ENCODE measurements at regions not wholly inside any gene's neighbourhood (a gene's known extent, or its start where the extent isn't known, plus 50 kb on each side); places are given as distances from the start of the nearest gene placed in this dataset.

GRCh38 chr5:74113927-74114326 is 487.9 kb downstream of the ARHGEF28 start:
- DNase-seq (ENCODE audit: extremely low spot score) = no peak
- CTCF ChIA-PET = interaction anchor here (1.2 to 1.5 kb wide), 2 partner anchors 11 to 173 kb away, joined by 3 to 8 read pairs; no protein-coding TSS in a partner anchor
- POLR2A ChIA-PET = no interaction called here
- no peak for TF ChIP-seq CTCF (IDR thresholded peaks at IDR 0.05; ENCODE audit: control extremely low read depth, extremely low read depth, low read depth, missing control alignments)

GRCh38 chr5:74113196-74113540 is 487.2 kb downstream of the ARHGEF28 start:
- DNase-seq (ENCODE audit: extremely low spot score) = no peak
- ChIA-PET POLR2A (no interaction called here), CTCF (no interaction called here)
- no peak for TF ChIP-seq CTCF (IDR thresholded peaks at IDR 0.05; ENCODE audit: control extremely low read depth, extremely low read depth, low read depth, missing control alignments)

GRCh38 chr5:74112372-74113195 is 486.6 kb downstream of the ARHGEF28 start:
- POLR2A ChIA-PET = no interaction called here
- CTCF ChIA-PET = no interaction called here
- no peak for DNase-seq (ENCODE audit: extremely low spot score)
- no peak for TF ChIP-seq CTCF (IDR thresholded peaks at IDR 0.05; ENCODE audit: control extremely low read depth, extremely low read depth, low read depth, missing control alignments)

- CTCF ChIA-PET = no interaction called here
- TF ChIP-seq CTCF (IDR thresholded peaks at IDR 0.05; ENCODE audit: control extremely low read depth, extremely low read depth, low read depth, missing control alignments) = no peak
- DNase-seq (ENCODE audit: extremely low spot score) = no peak
- POLR2A ChIA-PET = no interaction called here
These were observed 485.8 kb downstream of the ARHGEF28 start for GRCh38 chr5:74111764-74112163.

GRCh38 chr5:74109344-74109743 is 483.3 kb downstream of the ARHGEF28 start:
- no peak for DNase-seq (ENCODE audit: extremely low spot score)
- POLR2A ChIA-PET = no interaction called here
- no peak for TF ChIP-seq CTCF (IDR thresholded peaks at IDR 0.05; ENCODE audit: control extremely low read depth, extremely low read depth, low read depth, missing control alignments)

GRCh38 chr5:74107899-74108298 is 481.9 kb downstream of the ARHGEF28 start:
- ChIA-PET POLR2A (no interaction called here), CTCF (interaction anchor here (1.0 to 2.2 kb wide), 5 partner anchors 10 to 28 kb away, joined by 3 to 7 read pairs (median 5); no protein-coding TSS in a partner anchor)
- no peak for TF ChIP-seq CTCF (IDR thresholded peaks at IDR 0.05; ENCODE audit: control extremely low read depth, extremely low read depth, low read depth, missing control alignments)
- DNase-seq (ENCODE audit: extremely low spot score) = no peak

More at GRCh38 chr5:74109344-74109743, 483.3 kb downstream of the ARHGEF28 start:
- CTCF ChIA-PET = interaction anchor here (1.2 to 2.2 kb wide), 4 partner anchors 9 to 26 kb away, joined by 4 to 5 read pairs (median 5); no protein-coding TSS in a partner anchor

Measured in GM10248 (cell line).